ENCODE measurements at regions not wholly inside any gene's neighbourhood (a gene's known extent, or its start where the extent isn't known, plus 50 kb on each side); places are given as distances from the start of the nearest gene placed in this dataset.
"Not testable (repeated sequence)": the region's sequence is repeated elsewhere in the genome, so short reads cannot be mapped to it uniquely, and the experiment has no call there.

GRCh38 chr17:45621087-45621486 is 130.6 kb upstream of the PLEKHM1 start:
- H3K36me3 ChIP-seq (ENCODE audit: control insufficient read depth in 4 of 4, insufficient read depth in 4 of 4, low read length in 3 of 4); DNase-seq; POLR2A ChIA-PET; H3K27me3 ChIP-seq (replicated peaks in 2 of 5; ENCODE audit: control insufficient read depth in 4 of 5, insufficient read depth in 5 of 5, low read length in 4 of 5); H3K4me1 ChIP-seq (ENCODE audit: control extremely low read depth in 1 of 4, control insufficient read depth in 4 of 4, insufficient read depth in 4 of 4, low read length in 3 of 4); H3K9me3 ChIP-seq (ENCODE audit: control extremely low read depth in 1 of 5, control insufficient read depth in 4 of 5, insufficient read depth in 2 of 5, low read depth in 1 of 5, low read length in 4 of 5); H3K27ac ChIP-seq (ENCODE audit: insufficient read depth in 1 of 2, low read depth in 1 of 2, low read length in 2 of 2, poor library complexity in 1 of 2, severe bottlenecking in 2 of 2); CTCF ChIA-PET: not testable (repeated sequence)
- H3K4me3 ChIP-seq (ENCODE audit: control insufficient read depth in 1 of 7, extremely low read depth in 1 of 7, insufficient read depth in 4 of 7, low read depth in 2 of 7, low read length in 6 of 7) = peak overlapping the region in 1 of 7 experiments; percentile 48
- WGBS (ENCODE audit: insufficient coverage) = no CpG with 5 or more reads among the region's 9 CpGs

- H3K27me3 ChIP-seq (replicated peaks in 2 of 5; ENCODE audit: control insufficient read depth in 4 of 5, insufficient read depth in 5 of 5, low read length in 4 of 5); H3K4me1 ChIP-seq (ENCODE audit: control extremely low read depth in 1 of 4, control insufficient read depth in 4 of 4, insufficient read depth in 4 of 4, low read length in 3 of 4); POLR2A ChIA-PET: not testable (repeated sequence)
These were observed 131.8 kb upstream of the PLEKHM1 start for GRCh38 chr17:45622295-45622694.

DNA sequence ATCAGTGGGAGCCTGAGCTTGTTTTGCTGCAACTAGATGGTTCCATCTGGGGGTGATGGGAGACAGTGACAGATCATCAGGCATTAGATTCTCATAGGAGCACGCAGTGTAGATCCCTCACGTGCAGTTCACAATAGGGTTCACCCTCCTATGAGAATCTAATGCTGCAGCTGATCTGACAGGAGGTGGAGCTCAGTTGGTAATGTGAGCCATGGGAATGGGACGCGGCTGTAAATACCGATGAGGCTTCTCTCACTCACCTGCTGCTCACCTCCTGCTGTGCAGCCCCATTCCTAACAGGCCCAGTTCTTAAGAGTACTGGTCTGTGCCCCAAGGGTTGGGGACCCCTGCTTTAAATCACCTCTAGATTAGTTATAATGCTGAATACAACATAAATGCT is 137.5 kb upstream of the PLEKHM1 start:
- Histone ChIP-seq H3K27ac (ENCODE audit: insufficient read depth in 1 of 2, low read depth in 1 of 2, low read length in 2 of 2, poor library complexity in 1 of 2, severe bottlenecking in 2 of 2) (no peak overlapping the region), H3K9me3 (ENCODE audit: control extremely low read depth in 1 of 5, control insufficient read depth in 4 of 5, insufficient read depth in 2 of 5, low read depth in 1 of 5, low read length in 4 of 5) (no peaks in the 10 kb centered on the region), H3K27me3 (replicated peaks in 2 of 5; ENCODE audit: control insufficient read depth in 4 of 5, insufficient read depth in 5 of 5, low read length in 4 of 5) (no peaks in the 10 kb centered on the region), H3K4me1 (ENCODE audit: control extremely low read depth in 1 of 4, control insufficient read depth in 4 of 4, insufficient read depth in 4 of 4, low read length in 3 of 4) (no peaks in the 10 kb centered on the region), H3K36me3 (ENCODE audit: control insufficient read depth in 4 of 4, insufficient read depth in 4 of 4, low read length in 3 of 4) (peaks cover 11 to 46% (median 23%) of the 10 kb centered on the region in 4 experiments), H3K4me3 (ENCODE audit: control insufficient read depth in 1 of 7, extremely low read depth in 1 of 7, insufficient read depth in 4 of 7, low read depth in 2 of 7, low read length in 6 of 7) (no peak overlapping the region)
- ChIA-PET CTCF (interaction anchor here (1.0 kb wide), 1 partner anchor 12 kb away, joined by 3 read pairs; no protein-coding TSS in a partner anchor), POLR2A (no interaction called here)
- WGBS (ENCODE audit: insufficient coverage) = 93% methylated on average over 5 of the region's 5 CpGs
- DNase-seq = no peak

More at GRCh38 chr17:45622295-45622694, 131.8 kb upstream of the PLEKHM1 start:
- H3K36me3 ChIP-seq (ENCODE audit: control insufficient read depth in 4 of 4, insufficient read depth in 4 of 4, low read length in 3 of 4); CTCF ChIA-PET; H3K4me3 ChIP-seq (ENCODE audit: control insufficient read depth in 1 of 7, extremely low read depth in 1 of 7, insufficient read depth in 4 of 7, low read depth in 2 of 7, low read length in 6 of 7); DNase-seq; H3K9me3 ChIP-seq (ENCODE audit: control extremely low read depth in 1 of 5, control insufficient read depth in 4 of 5, insufficient read depth in 2 of 5, low read depth in 1 of 5, low read length in 4 of 5); H3K27ac ChIP-seq (ENCODE audit: insufficient read depth in 1 of 2, low read depth in 1 of 2, low read length in 2 of 2, poor library complexity in 1 of 2, severe bottlenecking in 2 of 2): not testable (repeated sequence)
- no CpG with 5 or more reads among the region's 3 CpGs for WGBS (ENCODE audit: insufficient coverage)

- no peaks in the 10 kb centered on the region for H3K4me1 ChIP-seq (ENCODE audit: control extremely low read depth in 1 of 4, control insufficient read depth in 4 of 4, insufficient read depth in 4 of 4, low read length in 3 of 4)
- ChIA-PET CTCF (interaction anchor here (1.4 kb wide), 1 partner anchor 8 kb away, joined by 3 read pairs; no protein-coding TSS in a partner anchor), POLR2A (no interaction called here)
- no peak for DNase-seq
- H3K9me3 ChIP-seq (ENCODE audit: control extremely low read depth in 1 of 5, control insufficient read depth in 4 of 5, insufficient read depth in 2 of 5, low read depth in 1 of 5, low read length in 4 of 5) = no peaks in the 10 kb centered on the region
- H3K4me3 ChIP-seq (ENCODE audit: control insufficient read depth in 1 of 7, extremely low read depth in 1 of 7, insufficient read depth in 4 of 7, low read depth in 2 of 7, low read length in 6 of 7) = no peak overlapping the region
- H3K27ac ChIP-seq (ENCODE audit: insufficient read depth in 1 of 2, low read depth in 1 of 2, low read length in 2 of 2, poor library complexity in 1 of 2, severe bottlenecking in 2 of 2) = no peak overlapping the region
- 96% methylated on average over 2 of the region's 2 CpGs for WGBS (ENCODE audit: insufficient coverage)
- H3K36me3 ChIP-seq (ENCODE audit: control insufficient read depth in 4 of 4, insufficient read depth in 4 of 4, low read length in 3 of 4) = peaks cover 16 to 69% (median 32%) of the 10 kb centered on the region in 4 experiments
- no peaks in the 10 kb centered on the region for H3K27me3 ChIP-seq (replicated peaks in 2 of 5; ENCODE audit: control insufficient read depth in 4 of 5, insufficient read depth in 5 of 5, low read length in 4 of 5)
These were observed 141.4 kb upstream of the PLEKHM1 start for GRCh38 chr17:45631941-45632340.

GRCh38 chr17:45639297-45639849 is 144.7 kb upstream of the CRHR1 start:
- ChIA-PET POLR2A (no interaction called here), CTCF (interaction anchor here (0.6 to 5.8 kb wide), 11 partner anchors 11 to 221 kb away, joined by 3 to 49 read pairs (median 10); no protein-coding TSS in a partner anchor)
- Histone ChIP-seq H3K36me3 (ENCODE audit: control insufficient read depth in 4 of 4, insufficient read depth in 4 of 4, low read length in 3 of 4) (peaks cover 4 to 30% (median 10%) of the 10 kb centered on the region in 4 experiments), H3K27ac (ENCODE audit: insufficient read depth in 1 of 2, low read depth in 1 of 2, low read length in 2 of 2, poor library complexity in 1 of 2, severe bottlenecking in 2 of 2) (no peak overlapping the region), H3K27me3 (replicated peaks in 2 of 5; ENCODE audit: control insufficient read depth in 4 of 5, insufficient read depth in 5 of 5, low read length in 4 of 5) (no peaks in the 10 kb centered on the region), H3K9me3 (ENCODE audit: control extremely low read depth in 1 of 5, control insufficient read depth in 4 of 5, insufficient read depth in 2 of 5, low read depth in 1 of 5, low read length in 4 of 5) (no peaks in the 10 kb centered on the region), H3K4me3 (ENCODE audit: control insufficient read depth in 1 of 7, extremely low read depth in 1 of 7, insufficient read depth in 4 of 7, low read depth in 2 of 7, low read length in 6 of 7) (no peak overlapping the region), H3K4me1 (ENCODE audit: control extremely low read depth in 1 of 4, control insufficient read depth in 4 of 4, insufficient read depth in 4 of 4, low read length in 3 of 4) (peaks cover 0 to 7% (median 5%) of the 10 kb centered on the region in 4 experiments)
- WGBS (ENCODE audit: insufficient coverage) = 100% methylated on average over 1 of the region's 4 CpGs
- no peak for DNase-seq

- CTCF ChIA-PET = interaction anchor here (0.6 to 5.8 kb wide), 17 partner anchors 9 to 220 kb away, joined by 3 to 49 read pairs (median 4); no protein-coding TSS in a partner anchor
- POLR2A ChIA-PET = no interaction called here
These were observed 143.8 kb upstream of the CRHR1 start for GRCh38 chr17:45640141-45640850.

DNA sequence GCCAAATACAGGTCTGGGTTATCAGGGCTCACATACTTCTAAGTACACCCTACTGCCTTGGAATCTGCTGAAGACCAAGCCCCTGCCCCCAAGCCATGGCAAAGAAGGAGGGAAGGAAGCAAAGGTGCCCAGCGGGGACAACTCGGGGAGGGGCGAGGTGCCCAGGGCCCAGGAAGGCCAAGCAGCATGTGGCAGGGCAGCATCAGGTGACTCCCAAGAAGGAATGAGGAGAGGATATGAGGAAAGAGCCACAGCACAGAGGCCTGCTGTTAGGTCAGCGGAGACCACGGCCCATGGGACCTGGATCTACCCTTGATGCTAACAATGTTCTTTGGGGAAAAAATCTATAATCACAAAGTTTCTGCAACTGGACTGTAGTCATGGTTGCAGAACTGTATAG is 142.6 kb upstream of the CRHR1 start:
- Histone ChIP-seq H3K9me3 (ENCODE audit: control extremely low read depth in 1 of 5, control insufficient read depth in 4 of 5, insufficient read depth in 2 of 5, low read depth in 1 of 5, low read length in 4 of 5) (no peaks in the 10 kb centered on the region), H3K27me3 (replicated peaks in 2 of 5; ENCODE audit: control insufficient read depth in 4 of 5, insufficient read depth in 5 of 5, low read length in 4 of 5) (peaks cover 0 to 3% (median 0%) of the 10 kb centered on the region in 5 experiments), H3K4me1 (ENCODE audit: control extremely low read depth in 1 of 4, control insufficient read depth in 4 of 4, insufficient read depth in 4 of 4, low read length in 3 of 4) (peaks cover 9 to 18% (median 16%) of the 10 kb centered on the region in 4 experiments), H3K4me3 (ENCODE audit: control insufficient read depth in 1 of 7, extremely low read depth in 1 of 7, insufficient read depth in 4 of 7, low read depth in 2 of 7, low read length in 6 of 7) (no peak overlapping the region), H3K36me3 (ENCODE audit: control insufficient read depth in 4 of 4, insufficient read depth in 4 of 4, low read length in 3 of 4) (peaks cover under 1 to 15% (median 4%) of the 10 kb centered on the region in 4 experiments), H3K27ac (ENCODE audit: insufficient read depth in 1 of 2, low read depth in 1 of 2, low read length in 2 of 2, poor library complexity in 1 of 2, severe bottlenecking in 2 of 2) (no peak overlapping the region)
- no peak for DNase-seq
- ChIA-PET CTCF (interaction anchor here (0.6 to 5.8 kb wide), 7 partner anchors 13 to 255 kb away, joined by 3 to 49 read pairs (median 11); no protein-coding TSS in a partner anchor), POLR2A (no interaction called here)
- WGBS (ENCODE audit: insufficient coverage) = 80% methylated on average over 5 of the region's 5 CpGs

More at GRCh38 chr17:45640141-45640850, 143.8 kb upstream of the CRHR1 start:
- peaks cover under 1 to 7% (median 5%) of the 10 kb centered on the region in 4 experiments for H3K4me1 ChIP-seq (ENCODE audit: control extremely low read depth in 1 of 4, control insufficient read depth in 4 of 4, insufficient read depth in 4 of 4, low read length in 3 of 4)
- DNase-seq = peak; percentile 77 to 86 (median 79)
- 0% methylated on average over 3 of the region's 3 CpGs for WGBS (ENCODE audit: insufficient coverage)
- H3K9me3 ChIP-seq (ENCODE audit: control extremely low read depth in 1 of 5, control insufficient read depth in 4 of 5, insufficient read depth in 2 of 5, low read depth in 1 of 5, low read length in 4 of 5) = no peaks in the 10 kb centered on the region
- no peaks in the 10 kb centered on the region for H3K27me3 ChIP-seq (replicated peaks in 2 of 5; ENCODE audit: control insufficient read depth in 4 of 5, insufficient read depth in 5 of 5, low read length in 4 of 5)
- H3K36me3 ChIP-seq (ENCODE audit: control insufficient read depth in 4 of 4, insufficient read depth in 4 of 4, low read length in 3 of 4) = peaks cover 4 to 26% (median 10%) of the 10 kb centered on the region in 4 experiments
- no peak overlapping the region for H3K4me3 ChIP-seq (ENCODE audit: control insufficient read depth in 1 of 7, extremely low read depth in 1 of 7, insufficient read depth in 4 of 7, low read depth in 2 of 7, low read length in 6 of 7)
- H3K27ac ChIP-seq (ENCODE audit: insufficient read depth in 1 of 2, low read depth in 1 of 2, low read length in 2 of 2, poor library complexity in 1 of 2, severe bottlenecking in 2 of 2) = no peak overlapping the region

Data from common myeloid progenitor, CD34-positive (primary cell).